ENCODE measurements at regions not wholly inside any gene's neighbourhood (a gene's known extent, or its start where the extent isn't known, plus 50 kb on each side); places are given as distances from the start of the nearest gene placed in this dataset.

GRCh38 chr9:91085517-91086291 lies 276.0 kb downstream of the AUH start:
- no peak for TF ChIP-seq CTCF (IDR thresholded peaks at IDR 0.05; ENCODE audit: insufficient read depth, low read depth, low read length)
- TF ChIP-seq EZH2 (IDR thresholded peaks at IDR 0.05; ENCODE audit: insufficient read depth, low read length): no peak

Measured in astrocyte (in vitro differentiated cells and primary cell).